IPS-NIHi11 (cell line): ENCODE measurements at regions not wholly inside any gene's neighbourhood (a gene's known extent, or its start where the extent isn't known, plus 50 kb on each side); places are given as distances from the start of the nearest gene placed in this dataset.

Experiments
- DNase-seq: peaks from one replicate; pipeline ENCODE4 v3.0.0; 2012; ENCODE audit warnings: mixed read lengths, low spot score

DNA sequence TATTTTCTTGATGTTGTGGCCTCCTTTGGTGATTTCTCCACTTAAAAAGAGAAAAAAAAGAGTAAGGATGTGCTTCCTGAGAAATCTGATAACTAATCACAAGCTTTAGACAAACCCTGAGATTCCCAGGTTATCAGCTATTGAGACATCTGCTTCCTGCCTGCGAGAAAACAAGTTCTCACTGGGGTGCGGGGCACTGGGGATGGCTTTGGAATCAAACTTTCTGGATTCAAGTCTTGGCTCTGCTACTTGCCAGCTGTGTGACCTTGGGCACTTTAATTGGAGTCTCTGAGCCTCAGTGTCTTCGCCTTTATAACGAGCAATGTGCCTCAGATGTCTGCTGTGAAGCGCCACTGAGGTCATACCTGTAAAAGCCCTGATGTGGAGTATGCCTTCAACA, 152.5 kb upstream of the NAV2 start:
- no peak for DNase-seq

- DNase-seq = no peak
These were observed 152.9 kb upstream of the NAV2 start for GRCh38 chr11:19559746-19560145.

- DNase-seq = no peak
These were observed 154.2 kb upstream of the NAV2 start for GRCh38 chr11:19558189-19558986.

GRCh38 chr11:19557720-19558140, 154.9 kb upstream of the NAV2 start:
- peak; percentile 81 for DNase-seq

DNA sequence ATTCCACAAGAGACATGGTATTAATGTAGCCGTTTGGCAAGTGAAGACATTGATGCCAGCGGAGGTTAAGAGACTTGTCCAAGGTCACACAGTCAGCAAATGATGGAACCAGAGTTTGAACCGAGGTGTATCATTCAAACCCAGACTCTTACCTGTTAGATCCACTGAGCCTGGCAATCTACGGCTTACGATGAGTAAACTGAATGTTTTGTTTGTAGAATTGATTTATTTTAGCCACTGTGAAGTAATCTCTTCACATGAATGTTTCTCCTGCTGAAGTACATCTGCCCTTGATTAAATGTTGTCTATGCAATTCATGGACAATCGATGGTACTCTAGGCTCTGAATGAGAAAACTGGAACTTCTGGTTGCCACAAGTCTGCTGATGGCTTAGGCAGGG, 155.5 kb upstream of the NAV2 start:
- DNase-seq = no peak

- DNase-seq = no peak
These were observed 157.4 kb upstream of the NAV2 start for GRCh38 chr11:19555266-19555665.

- DNase-seq = peak; percentile 73
These were observed 158.8 kb upstream of the NAV2 start for GRCh38 chr11:19553683-19554333.

GRCh38 chr11:19552656-19553260, 159.9 kb upstream of the NAV2 start:
- DNase-seq = no peak

DNA sequence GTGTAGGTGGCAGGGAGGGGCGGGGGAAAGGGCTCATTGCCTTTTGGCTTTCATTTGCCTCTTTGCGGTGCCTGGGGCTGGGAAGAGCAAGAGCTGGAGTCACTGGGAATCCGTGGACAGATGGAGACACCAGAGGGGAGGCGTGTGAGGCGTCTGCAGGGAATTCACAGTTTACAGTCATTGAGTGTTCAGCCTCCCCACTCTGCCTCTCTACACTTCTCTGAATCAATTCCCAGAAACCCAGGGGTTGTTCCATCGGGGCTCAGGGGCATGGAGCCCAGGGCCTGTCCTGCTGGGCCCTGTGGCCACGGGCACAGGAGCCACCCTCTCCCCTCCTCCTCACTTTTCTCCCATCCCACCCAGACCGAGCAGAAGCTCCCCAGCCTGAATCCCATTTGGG, 160.5 kb upstream of the NAV2 start:
- DNase-seq = no peak

DNA sequence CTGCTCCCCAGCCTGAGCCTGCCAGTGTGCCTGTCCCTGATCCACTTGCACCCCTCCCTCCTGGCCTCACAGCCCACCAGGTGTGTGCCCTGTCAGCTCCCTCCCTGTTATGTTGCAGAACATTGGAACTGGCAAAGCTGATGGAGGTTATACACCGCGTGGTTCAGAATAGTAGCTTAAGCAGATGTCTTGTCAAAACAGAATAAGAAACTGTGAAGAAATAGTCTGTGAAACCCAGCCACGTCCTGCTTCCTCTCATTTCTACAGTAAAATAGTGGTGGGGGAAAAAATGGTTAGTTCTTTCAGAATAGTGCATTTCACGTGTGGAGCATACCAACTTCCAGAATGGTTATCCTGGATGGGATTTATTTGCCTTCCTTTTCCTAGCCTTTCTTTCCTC, 161.2 kb upstream of the NAV2 start:
- no peak for DNase-seq

DNA sequence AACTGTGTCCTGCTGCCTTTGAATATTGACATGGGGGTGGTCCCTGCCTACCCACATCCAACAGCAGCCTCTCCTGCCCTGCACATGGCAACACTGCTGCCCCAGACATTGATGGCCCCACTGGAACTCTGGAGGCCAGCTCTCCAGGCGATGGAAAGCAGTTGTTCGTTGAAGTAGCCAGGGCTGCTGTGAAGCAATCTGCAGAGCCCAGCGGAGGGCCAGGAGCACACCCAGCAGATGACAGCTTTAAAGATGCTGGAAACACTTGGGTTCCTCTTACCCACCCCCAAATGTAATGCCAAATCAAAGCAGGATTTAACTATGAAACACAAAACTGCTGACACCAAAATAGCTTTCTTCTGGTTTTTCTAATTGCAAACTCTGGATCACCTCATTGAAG, 165.6 kb upstream of the NAV2 start:
- no peak for DNase-seq

- peak; percentile 35 for DNase-seq
These were observed 166.3 kb upstream of the NAV2 start for GRCh38 chr11:19546325-19546724.

GRCh38 chr11:19541521-19542049, 171.1 kb upstream of the NAV2 start:
- no peak for DNase-seq

DNA sequence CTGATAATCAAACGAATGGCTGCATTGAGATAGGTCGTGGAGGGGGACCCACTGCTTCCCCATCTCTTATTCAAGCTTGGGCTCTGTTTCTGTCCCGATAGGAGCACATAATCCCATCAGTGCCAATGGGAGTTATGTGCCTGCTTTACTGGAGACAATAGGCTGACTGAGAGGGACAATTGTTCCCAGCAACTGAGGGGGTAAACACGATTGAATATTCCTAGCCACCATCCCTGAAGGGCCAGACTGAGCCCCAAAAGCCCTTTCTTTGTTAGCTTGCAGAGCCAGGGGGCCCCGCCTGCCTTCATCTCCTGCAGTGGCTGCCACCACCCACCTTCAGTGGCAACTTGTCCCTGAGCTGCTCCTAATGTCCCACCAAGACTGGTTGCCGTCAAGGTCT, 172.8 kb upstream of the NAV2 start:
- DNase-seq = no peak

DNA sequence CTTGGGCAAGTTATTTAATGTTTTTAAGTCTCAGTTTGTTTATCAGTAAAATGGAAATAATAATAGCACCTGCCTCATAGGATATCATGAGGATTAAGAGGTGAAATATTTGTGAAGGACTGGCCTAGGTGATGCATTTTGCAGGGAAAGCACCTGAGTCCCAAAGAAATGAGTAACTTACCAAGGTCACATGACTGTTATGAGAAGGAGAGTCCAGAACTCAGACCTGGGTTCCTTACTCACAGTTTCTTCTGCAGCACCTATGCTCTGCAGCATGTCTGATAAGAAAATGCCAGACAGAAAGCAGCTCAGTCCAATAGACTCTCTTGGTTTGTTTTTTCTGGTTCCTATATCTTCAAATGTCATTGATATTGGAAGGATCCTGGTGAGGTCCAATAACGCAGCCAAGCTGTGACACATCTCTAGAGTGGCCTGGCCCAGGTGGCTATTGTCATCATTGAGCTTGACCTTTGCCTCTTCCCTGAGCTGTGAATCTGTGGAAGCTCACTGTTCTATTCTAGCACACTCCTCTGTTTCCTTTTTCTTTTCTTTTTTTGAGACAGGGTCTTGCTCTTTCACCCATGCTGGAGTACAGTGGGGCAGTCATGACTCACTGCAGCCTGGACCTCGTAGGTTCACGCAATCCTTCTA, 174.7 kb upstream of the NAV2 start:
- DNase-seq = no peak

DNA sequence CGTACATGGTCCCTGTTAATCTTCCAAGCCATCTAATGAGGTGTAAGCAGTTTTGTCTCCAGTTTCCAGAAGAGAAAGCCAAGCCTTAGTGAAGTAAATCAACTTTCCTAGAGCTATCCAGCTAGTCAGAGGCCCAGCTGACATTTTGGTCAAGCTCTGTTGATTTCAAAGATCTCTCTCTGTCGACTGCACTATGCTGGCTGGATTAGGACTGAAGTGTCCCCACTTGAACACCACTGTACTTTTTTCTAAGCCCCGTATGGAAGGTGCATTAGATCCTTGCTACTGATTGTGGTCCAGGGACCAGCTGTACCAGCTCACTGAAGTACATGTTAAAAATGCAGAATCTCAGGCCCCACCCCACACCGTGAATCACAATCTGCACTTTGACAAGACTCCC, 176.5 kb upstream of the NAV2 start:
- DNase-seq = no peak

GRCh38 chr11:19530505-19530904, 182.1 kb upstream of the NAV2 start:
- DNase-seq = no peak

DNA sequence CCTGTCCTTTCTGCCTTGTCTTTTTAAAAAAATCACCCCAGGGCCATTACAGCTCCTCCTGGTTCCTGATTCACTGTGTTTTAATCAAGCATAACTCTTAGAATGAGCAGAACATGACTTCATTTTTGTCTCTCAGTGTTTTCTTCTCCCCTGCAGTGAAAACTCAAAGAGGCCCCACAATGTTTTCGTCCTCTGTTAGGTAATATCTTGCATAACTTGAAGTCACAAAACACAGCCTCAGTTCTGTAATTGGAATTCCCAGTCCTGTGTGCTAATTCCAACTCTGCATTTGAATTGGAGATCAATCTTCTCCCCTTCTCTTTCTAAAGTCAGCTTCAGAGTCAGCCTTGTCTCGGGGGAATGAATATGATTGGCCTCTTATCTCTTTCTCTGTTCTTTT, 186.5 kb upstream of the NAV2 start:
- no peak for DNase-seq

- peak; percentile 34 for DNase-seq
These were observed 186.9 kb upstream of the NAV2 start for GRCh38 chr11:19525714-19526113.

GRCh38 chr11:19525276-19525675, 187.4 kb upstream of the NAV2 start:
- DNase-seq = no peak

DNA sequence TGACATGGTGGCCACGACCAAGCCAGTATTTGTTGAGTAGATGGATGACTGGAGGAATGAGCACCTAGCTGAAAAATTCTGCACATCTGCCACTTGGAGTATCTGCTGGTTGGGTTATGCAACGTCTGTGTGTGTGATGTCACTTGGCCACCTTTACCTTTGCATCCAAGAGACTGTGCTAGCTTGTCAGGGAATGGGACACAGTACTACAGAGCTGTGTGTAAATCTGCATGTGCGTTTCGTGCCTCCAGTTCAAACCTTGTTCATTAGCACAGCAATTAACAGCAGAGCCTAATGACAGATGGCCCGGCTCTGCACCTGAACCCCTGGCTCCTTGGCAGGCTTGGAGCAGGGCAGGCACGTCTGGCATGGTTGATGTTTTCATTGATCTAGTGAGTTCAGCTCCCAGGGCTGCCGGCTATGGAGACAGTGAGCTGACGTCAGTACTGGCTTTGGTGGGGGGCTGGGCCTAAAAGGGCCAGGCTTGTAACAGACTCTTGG, 188.4 kb upstream of the NAV2 start:
- peak; percentile 32 for DNase-seq

GRCh38 chr11:19520681-19521080, 192.0 kb upstream of the NAV2 start:
- no peak for DNase-seq
